ENCODE measurements at regions not wholly inside any gene's neighbourhood (a gene's known extent, or its start where the extent isn't known, plus 50 kb on each side); places are given as distances from the start of the nearest gene placed in this dataset.

DNA sequence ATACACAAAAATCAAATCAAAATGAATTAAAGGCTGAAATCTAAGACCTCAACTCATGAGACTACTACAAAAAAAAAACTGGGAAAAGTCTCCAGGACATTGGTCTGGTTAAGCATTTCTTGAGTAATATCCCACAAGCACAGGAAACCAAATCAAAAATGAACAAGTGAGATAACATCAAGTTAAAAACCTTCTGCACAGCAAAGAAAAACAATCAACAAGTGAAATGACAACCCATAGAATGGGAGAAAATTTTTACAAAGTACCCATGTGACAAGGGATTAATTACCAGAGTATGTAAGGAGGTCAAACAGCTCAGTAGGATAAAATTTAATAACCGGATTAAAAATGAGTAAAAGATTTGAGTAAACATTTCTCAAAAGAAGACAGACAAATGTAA, 338.7 kb downstream of the SLC16A7 start:
- no peak for DNase-seq

DNA sequence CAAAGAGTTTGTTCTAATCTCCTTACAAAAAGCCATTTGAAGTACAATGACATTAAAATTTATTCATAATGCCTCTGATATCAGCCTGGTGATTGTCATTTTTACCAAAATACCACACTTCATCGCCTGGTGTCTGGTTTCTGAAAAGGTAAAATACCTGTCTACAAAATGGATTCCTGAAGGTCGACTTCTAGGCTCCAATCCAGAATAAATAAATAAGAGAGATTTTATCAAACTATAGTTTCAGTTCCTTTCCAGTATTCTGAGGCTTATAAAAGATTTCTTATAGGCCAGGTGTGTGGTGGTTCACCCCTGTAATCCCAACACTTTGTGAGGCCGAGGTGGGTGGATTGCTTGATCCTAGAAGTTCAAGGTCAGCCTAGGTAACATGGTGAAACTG, 340.7 kb downstream of the SLC16A7 start:
- DNase-seq, result no peak

DNA sequence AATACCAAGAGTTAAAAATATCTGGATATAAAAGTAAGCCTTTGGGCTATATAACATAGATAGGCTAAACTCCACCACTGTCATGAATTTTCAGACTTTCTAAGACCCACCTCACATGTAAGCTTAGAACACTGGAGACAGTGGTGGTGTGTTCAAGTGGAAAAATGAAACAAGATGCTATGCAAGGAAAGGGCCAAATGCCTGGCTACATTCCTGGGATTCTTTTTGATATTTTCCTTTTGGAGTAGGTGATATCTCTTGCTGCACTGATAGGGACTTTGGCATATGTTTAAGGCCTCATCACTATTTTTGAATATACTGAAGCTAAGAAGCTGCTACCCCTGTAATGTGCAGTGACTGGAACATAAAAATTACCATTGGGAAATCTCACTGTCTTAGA, 341.3 kb downstream of the SLC16A7 start:
- DNase-seq, result no peak

DNA sequence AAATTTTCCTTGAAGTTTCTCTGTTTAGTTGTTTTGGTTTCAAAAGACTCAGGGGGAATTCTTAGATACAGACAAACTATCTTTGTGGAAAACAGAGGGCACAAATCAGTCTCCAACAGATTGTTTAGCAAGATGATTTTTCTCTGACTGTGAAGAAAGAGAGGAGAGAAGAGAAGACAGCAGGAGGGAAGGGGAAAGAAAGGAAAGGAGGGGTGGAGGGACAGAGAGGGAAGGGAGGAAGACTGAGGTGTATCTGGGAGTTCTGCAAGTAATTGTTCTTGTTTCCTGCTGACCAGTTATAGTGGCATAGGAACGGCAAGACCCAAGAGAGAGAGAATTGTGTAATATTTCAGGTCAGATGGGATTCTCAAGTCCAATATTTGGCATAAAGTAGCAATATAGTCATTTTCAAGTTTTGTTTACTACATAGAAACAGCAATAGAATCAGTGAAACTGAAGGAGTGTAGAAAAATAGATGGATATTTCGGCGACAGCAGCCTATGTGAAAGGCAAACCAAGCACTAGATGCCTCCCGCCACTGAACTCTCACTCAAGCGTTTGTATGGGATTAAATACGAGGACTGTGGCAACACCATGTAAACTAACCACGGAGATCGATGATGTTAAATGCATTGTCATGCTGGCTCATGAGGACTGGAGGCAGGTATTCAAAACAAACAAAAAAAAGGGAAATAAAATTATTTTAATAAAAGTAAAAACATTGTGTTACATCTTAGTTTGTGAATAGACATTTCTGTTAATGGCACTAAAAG, 342.5 kb downstream of the SLC16A7 start:
- DNase-seq, result no peak

DNA sequence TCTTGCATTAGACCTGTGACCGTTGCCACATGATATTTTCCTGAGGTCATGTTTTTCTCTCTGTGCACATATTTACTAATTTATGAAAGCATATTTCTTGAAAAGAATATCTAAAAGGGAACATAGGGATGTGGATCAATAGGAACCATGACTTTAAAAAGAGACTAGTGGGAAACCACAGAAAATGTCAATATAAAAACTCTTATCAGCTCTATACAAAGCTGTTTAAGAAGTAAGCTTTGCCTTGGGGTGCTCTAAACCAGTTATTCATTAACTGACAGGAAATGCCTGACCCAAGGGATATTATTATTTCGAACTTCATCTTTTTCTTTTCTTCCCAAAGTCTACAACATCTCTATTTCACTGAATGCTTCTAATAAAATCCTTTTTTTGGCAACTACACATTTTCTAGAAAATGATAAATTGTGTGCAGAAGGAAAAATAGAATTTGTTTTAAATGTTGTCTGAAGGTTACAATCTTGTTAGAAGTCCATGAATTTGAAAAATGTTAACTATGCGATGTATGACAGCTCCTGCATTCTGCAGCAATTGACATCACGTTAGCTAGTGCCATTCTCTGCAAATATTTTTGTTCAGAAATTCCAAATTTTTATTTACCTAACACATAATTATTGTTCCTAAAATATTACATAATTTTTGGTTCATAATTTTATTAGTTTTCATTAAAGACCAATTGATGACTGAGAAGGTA, 345.0 kb downstream of the SLC16A7 start:
- DNase-seq, result no peak

DNA sequence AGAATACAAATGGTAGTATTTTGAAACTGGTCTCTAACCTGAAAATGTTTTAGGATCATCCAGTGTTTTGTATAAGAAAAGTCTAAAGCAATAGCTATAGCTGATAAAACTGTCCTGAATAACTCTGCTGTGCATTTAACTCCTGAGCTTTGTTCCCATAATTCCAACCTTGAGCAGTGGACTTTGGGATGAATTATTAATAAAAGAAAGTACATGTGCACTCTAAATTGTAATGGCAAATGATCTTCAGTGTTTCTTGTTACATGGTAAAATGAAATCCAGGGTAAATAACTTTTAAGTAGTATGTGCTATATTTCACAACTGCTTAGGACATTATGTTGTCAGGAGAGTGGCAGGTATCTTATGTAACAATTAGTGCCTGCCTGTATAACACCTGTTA, 345.6 kb downstream of the SLC16A7 start:
- no peak for DNase-seq

GRCh38 chr12:59944177-59944576, 348.3 kb downstream of the SLC16A7 start:
- no peak for DNase-seq

DNA sequence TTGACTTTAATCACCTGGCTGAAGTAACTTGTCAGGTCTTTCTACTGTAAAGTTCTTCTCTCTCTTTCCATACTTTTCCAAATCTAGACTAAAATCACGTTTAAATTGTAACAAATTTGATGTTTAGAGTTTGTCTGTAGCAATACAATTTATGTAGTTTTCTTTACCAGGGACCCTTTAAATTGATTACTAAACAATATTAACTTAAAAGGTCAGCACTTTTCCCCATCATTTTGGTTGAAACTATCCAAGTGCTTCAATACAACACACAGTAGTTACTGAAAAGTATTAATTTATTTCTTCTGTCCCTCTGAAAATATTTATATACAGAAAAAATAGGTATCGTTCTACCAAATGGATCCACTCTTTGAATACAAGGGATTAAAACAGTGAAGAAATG, 350.8 kb downstream of the SLC16A7 start:
- no peak for DNase-seq

- no peak for DNase-seq
These were observed 367.7 kb downstream of the SLC16A7 start for GRCh38 chr12:59963546-59963945.

DNA sequence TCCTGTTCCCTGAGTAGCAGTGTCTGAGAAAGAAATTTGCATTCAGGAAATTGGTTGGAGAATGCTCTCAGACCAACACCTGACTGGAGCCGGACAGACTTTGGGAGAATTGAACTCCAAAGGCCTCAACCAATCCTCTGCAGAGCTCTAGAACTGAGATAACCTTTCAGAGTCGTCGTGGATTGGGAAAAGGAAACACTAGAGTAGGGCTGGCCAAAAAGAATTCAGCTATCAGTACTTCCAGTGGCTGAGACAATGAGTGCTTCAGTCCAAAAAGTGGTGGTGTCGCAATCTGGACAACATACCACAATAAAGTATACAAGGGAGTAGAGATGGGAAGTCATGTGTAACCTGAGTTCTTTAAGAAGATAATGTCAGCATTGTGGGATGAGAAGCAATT, 377.1 kb downstream of the SLC16A7 start:
- DNase-seq, result no peak

DNA sequence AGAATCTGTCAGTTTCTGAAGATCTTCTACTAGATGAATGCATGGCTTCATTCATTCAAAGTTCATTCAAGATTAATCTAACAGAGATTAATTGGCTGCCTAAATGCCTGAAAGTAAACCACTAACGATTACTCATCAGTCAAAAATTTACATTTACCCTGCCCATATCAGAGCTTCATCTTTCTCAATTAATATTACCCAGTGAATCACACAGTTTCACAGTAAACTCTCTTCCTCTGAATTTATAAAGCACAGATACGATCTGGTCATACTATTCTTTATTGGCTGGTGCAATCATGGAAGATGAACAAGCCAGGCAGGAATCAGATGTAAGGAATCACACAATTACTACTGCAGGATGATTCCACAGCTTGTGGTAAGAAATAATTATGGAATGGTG, 377.7 kb downstream of the SLC16A7 start:
- DNase-seq, result no peak

DNA sequence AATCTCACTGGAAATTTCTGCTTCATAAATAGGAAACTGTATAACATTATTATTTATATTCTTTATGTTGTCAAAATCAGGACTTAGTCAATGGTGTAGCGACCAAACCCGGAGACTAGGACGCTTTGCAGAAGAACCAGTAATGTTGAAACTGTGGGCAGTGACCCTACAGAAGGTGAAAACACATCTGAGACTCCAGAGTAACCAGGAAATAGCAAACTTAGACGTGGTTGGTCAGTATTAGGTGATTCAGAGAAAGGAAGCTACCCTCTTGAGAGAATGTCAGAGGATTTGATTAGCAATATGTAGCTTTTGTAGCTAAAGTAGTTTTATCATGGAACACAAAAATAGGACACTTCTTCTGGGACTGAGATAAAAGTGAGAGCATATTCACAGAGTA, 381.9 kb downstream of the SLC16A7 start:
- no peak for DNase-seq

GRCh38 chr12:59980476-59980875, 384.6 kb downstream of the SLC16A7 start:
- DNase-seq, result no peak

DNA sequence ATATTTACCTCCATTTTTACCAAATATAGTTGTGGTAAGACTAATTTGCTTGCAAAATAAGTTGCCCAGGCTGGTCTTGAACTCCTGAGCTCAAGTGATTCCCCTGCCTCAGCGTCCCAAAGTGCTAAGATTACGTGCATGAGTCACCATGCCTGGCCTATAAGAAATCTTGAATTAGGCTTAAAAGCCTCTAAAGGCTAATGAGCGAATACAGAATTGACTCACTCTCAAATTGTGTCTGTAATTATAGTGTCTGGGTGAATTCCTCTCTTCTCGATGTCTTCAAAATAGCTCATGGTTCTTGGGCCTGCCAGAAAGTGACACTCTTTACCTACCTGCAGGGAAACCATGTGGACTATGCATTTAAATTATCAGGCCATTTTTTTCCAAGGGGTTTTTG, 403.5 kb downstream of the SLC16A7 start:
- no peak for DNase-seq

GRCh38 chr12:60010486-60010885, 414.7 kb downstream of the SLC16A7 start:
- no peak for DNase-seq

DNA sequence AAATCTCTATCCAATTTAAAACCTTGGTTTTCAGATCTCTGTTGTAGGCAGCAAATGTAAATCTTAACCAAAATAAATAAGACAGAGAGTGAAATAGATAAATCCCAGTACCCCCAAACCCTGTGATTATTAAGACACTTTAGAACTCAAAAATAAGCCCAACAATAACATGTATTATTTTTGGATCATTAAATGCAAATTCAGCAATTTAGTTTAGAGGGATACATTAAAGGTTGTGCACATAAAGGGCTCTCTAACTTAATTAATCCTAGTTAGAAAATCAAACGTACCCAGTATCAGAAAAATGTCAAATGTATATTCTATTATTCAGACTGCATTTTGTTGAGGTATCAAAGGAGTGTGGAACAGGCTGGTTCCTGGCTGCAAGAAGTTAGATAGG, 416.8 kb downstream of the SLC16A7 start:
- no peak for DNase-seq

- no peak for DNase-seq
These were observed 418.6 kb downstream of the SLC16A7 start for GRCh38 chr12:60014436-60014835.

DNA sequence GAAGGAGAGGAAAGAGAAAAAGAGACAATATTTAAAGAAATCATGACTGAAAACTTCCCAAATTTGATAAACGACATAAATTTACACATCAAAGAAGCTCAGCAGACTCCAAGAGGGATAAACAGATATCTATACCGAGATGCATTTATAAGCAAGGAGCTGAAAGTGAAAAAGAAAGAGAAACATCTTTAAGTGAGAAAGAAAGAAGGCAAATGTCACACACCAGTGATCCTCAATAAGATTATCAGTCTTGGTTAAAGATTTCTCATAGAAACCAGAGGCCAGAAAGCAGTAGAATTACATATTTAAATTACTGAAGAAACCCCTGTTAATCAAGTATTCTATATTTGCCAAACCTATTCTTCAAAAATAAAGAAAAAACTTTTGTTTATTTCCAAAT, 424.2 kb downstream of the SLC16A7 start:
- DNase-seq, result no peak

- DNase-seq, result no peak
These were observed 425.4 kb downstream of the SLC16A7 start for GRCh38 chr12:60021235-60021634.

DNA sequence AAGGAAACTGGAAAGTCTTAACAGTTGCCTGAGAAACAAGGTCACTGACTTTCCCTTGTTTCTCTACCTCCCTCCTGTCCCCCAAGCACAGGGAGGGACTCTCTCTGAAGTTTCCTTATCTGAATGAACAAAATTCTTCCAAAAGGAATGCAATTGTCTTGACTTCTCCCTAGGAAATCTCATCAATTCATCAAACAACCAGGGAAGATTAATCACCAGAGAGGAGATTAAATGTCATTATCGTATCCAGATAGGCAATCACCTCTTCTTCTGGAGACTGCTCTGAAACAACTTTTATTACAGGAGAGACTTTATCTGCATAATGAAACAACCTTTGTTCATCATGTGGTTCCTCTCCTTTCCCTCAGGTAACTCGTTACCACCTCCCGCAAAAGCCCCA, 431.4 kb downstream of the SLC16A7 start:
- DNase-seq, result no peak

GRCh38 chr12:60034147-60034546, 438.3 kb downstream of the SLC16A7 start:
- DNase-seq, result no peak

DNA sequence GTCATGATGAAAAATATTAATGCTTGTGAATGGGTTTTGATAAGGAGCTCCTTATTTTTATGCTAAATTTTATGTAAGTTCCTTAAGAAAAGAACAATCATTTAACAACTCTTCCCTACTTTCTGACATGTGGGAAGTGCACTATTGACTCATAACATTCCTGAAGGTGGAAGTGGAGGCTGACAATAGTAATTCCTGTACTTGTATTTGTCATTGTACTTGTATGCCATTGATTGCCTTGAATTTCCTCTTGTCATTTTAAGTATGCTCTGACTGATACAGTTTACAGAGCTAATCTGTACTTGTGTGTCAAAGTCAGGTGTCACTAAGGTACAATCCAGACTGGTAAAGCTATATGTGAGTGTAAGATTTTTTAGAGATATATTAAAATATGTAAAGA, 440.0 kb downstream of the SLC16A7 start:
- no peak for DNase-seq

DNA sequence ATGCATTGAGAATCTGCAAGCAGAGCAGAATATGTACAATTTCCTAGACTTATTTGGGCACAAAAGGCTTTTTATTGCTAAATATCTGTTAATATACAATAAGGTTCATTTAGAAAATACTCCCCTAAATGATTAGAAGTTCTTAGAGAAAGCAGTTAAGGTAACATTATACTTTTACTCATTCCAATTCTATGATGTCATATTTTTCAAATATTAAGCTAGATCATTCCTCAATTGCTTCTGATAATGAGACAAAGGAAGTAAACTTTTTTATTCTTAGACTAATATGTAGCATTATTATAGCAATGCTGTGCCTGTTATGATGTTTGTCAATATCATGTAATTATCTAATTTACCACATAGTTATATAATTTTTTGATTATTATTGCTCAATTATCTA, 447.0 kb downstream of the SLC16A7 start:
- DNase-seq, result no peak

DNA sequence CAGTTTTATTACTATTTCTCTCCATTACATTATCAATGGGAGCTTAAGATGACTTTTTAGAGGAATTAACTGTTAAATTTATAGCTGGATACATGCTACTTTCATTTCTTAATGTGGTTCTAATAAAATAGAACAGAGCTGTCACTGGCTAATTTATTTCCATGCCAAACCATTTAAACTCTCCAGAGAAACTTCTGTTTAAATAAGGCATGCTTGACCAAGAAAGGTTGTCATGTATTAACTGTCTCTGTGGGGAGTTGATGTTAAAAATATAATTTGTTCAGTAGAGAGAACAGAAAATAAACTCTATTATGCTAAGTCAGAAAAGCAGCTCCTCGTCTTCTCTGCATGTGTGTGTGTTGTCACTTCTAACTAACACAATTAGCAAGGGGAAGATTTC, 447.4 kb downstream of the SLC16A7 start:
- DNase-seq, result no peak

GRCh38 chr12:60052483-60052882, 456.7 kb downstream of the SLC16A7 start:
- DNase-seq, result no peak

All from CD4-positive, alpha-beta T cell treated with Interleukin-21 for 1 hour (primary cell).